ENCODE measurements at regions not wholly inside any gene's neighbourhood (a gene's known extent, or its start where the extent isn't known, plus 50 kb on each side); places are given as distances from the start of the nearest gene placed in this dataset.
"Not testable (repeated sequence)": the region's sequence is repeated elsewhere in the genome, so short reads cannot be mapped to it uniquely, and the experiment has no call there.

DNA sequence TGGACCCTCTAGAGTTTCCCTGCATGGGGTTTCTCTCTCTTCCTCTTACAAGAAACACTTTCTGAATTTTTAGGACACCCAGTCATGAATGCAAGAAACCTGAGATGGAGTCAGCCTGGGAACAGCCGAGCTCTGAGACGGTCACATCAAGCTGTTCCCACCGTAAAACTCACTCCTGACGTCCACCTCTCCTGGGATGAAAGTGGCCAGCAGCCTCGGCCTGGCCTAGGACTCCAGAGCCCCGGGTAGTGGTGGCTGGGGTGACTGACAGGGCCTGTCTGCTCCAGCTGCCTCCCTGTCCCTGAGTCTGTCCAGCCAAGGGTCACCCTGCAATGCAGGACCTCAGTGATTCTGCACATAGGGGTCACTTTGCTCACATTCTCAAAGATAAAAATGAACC is 217.8 kb downstream of the SHOX start:
- no peak for DNase-seq (ENCODE audit: low read depth)

DNA sequence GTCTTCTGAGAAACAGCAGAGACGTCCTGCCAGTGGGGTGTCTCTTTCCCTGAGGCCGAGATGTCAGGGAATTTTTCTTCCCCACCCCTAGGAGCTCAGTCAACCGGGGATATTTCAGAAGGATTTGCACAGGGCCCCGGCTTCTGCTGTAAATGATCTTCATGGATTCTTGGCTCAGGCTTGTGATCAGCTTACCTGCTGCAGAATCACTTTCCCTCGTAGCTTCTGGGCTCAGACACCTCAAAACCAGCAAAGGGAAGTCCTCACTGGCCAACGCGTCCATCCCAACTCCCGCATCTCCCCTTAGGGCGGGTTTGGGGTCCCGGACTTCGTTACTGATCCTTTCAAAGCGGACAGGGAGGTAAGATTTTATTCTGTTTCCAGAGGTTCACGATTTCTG is 212.7 kb downstream of the SHOX start:
- no peak for DNase-seq (ENCODE audit: low read depth)

DNA sequence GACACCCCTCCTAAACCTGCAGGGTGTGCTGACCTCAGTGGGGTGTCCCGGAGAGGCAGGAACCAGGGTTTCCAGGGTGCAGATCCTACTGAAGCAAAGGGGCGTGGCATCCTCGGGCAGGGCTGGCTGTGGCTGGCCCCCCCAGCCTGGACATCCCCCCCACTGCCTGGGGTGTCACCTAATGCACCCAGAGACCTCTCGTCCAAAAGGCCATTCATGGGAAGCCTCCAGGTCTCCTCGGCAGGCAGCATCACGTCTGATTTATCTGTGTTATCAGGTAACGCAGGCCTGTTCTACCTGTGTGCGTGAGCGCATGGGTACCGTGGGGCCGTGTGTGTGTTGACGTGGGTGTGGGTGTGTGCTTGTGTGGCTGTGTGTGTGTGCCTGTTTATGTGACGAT is 210.0 kb downstream of the SHOX start:
- no peak for DNase-seq (ENCODE audit: low read depth)

DNA sequence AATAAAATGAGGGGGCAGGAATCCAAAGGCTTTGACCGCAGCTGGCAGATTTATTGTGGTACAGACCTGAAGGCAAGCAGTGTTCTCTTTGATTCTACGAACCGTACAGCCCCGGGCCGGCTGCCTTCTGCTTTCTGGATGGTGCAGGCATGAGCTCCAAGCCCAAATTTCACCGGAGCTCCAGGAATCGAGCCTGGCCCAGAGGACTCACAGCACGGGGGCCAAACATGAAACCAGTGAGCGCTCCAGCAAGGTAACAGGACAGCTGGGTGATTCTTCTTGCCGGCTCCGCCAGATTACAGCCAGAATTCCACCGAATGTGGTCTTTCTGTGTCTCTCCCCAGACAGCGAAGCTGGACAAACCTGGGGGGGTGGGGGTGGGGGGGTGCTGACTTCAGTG is 208.1 kb downstream of the SHOX start:
- DNase-seq (ENCODE audit: low read depth), result not testable (repeated sequence)

DNA sequence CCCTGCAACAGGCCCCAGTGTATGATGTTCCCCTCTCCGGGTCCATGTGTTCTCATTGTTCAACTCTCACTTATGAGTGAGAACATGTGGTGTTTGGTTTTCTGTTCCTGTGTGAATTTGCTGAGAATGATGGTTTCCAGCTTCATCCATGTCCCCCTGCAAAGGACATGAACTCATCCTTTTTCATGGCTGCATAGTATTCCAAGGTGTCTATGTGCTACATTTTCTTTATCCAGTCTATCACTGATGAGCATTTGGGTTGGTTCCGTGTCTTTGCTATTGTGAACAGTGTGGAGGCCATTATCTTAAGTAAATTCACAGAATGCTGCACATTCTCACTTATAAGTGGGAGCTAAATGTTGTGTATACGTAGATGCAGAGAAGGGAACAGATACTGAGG is 205.3 kb downstream of the SHOX start:
- not testable (repeated sequence) for DNase-seq (ENCODE audit: low read depth)

DNA sequence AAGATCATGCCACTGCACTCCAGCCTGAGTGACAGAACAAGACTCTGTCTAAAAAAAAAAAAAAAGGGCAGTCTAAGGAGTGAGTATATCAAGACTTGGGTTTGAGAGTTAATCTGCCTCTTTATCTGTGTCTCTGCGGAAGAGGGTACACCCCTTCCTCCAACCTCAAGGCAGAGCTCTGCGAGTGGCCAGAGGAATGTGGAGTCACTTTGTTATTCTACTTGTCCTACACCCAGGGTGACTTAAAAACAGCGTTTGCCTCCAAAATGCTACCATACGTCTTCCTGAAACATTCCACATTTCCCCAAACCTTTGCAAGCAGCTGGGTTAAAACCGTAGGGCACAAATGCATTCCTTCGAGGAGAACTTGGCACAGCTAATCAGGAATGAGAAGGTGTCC is 199.9 kb downstream of the SHOX start:
- DNase-seq (ENCODE audit: low read depth), result no peak

DNA sequence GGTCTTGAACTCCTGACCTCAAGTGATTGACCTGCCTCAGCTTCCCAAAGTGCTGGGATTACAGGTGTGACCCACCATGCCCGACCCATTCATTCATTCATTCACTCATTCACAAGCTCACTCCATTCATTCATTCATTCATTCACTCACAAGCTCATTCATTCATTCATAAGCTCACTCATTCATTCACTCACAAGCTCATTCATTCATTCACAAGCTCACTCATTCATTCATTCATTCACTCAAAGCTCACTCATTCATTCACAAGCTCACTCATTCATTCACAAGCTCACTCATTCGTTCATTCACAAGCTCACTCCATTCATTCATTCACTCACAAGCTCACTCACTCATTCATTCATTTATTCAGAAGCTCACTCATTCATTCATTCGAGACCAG is 198.6 kb downstream of the SHOX start:
- DNase-seq (ENCODE audit: low read depth), result no peak

DNA sequence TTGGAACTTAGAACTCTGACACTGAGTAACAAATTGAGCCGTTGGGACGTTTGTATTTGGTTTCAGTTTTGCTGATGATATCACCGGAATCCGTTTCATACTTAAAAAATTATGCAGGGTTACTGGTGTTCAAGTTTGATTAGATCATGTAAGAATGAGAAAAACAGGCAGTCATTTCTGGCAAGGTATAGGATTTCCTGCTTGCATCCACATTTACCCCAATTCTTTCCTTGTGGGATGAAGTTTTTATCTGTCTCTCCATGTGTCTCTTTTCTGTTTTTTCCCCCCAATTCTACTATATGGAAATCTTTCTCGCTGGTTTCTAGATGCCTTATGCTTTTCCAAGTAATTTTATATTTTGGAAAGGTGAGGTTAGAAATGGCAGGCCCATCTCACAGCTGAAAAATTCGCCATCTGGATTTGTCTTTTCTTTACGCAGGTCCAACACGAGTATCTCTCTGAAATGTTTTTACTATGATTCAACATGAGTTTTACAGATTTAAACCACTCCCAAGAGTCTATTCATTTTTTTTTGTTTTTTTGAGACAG is 197.9 kb downstream of the SHOX start:
- DNase-seq (ENCODE audit: low read depth), result peak; percentile 62

DNA sequence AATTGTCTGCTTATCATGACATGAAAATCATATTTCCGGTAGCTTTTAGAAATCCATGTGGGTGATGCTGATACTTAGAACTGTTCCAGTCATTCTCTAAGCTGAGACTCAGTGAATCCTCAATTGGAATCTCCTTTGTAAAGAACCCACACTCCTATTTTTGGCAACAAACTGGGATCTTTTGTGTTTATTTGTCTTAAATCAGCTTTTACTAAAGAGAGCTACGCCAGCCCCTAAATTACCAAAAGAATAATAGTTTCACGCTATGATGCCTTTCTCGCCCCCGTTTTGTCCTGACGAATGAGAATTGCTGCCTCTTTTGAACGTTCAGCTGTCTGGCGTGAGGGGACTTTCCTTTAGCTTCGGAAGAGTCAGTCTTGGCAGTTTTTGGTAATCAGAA is 195.9 kb downstream of the SHOX start:
- no peak for DNase-seq (ENCODE audit: low read depth)

DNA sequence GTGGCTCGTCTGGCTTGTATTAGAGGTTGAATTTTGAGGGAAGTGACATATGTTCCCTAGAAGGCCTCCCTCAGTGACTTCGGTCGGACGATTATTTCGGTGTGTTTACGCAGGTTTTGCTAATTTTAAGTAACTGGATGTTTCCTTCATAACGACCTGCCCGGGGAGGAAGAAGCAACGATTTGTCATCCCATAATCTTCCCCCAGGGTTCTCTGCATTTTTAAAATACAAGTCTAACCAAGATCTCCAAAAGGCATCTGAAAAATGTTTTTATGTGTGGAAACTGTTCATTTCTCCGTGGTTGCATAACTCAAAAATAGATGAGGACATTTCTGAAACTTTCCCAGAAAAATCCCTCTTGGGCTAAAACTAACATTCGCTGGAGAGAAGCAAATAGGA is 195.4 kb downstream of the SHOX start:
- DNase-seq (ENCODE audit: low read depth), result peak; percentile 84

DNA sequence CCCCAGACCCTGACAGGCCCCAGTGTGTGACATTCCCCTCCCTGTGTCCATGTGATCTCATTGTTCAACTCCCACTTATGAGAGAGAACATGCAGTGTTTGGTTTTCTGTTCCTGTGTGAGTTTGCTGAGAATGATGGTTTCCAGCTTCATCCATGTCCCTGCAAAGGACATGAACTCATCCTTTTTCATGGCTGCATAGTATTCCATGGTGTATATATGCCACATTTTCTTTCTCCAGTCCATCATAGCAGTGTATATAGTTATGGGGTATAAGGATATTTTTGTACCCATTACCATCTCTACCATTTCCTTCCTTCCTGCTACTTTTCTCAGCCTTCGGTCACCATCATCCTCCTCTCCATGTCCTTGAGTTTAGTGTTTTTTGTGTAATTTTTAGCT is 192.5 kb downstream of the SHOX start:
- DNase-seq (ENCODE audit: low read depth), result not testable (repeated sequence)

DNA sequence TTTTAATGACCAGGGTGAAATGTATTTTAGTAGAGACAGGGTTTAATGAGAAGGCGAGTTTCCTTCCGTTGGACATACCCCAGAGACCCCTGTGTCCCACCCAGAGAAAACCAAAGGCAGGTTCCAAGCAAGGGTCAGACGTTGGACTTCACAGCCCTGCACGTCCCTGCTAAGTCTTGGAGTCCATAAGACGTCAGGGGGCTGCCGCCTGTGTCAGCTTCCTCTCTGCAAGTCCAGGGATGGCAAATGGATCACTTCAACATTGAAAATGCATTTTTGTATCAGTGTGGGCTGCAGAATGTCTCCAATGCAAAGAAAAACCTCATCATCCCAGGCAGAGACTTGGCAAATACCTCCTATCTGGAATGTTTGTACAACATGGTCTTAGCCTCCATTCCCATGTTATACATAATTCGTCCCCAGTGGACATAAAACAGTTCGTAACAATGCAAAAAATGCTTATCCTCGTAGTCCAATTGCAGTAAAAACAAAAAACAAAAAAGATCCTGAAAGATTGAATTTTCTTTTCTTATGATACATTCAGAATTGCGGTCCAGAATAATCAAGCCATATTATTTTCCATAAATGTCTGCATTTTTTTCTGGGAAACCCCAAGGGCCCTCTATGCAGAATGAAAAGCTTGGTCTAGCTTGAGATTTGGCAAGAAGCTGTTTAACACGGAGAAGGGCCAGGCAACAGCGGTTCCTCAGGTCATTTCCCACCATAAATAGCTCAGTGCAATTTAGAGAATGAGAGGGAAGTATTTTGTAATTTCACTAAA is 190.9 kb downstream of the SHOX start:
- peak; percentile 57 for DNase-seq (ENCODE audit: low read depth)

DNA sequence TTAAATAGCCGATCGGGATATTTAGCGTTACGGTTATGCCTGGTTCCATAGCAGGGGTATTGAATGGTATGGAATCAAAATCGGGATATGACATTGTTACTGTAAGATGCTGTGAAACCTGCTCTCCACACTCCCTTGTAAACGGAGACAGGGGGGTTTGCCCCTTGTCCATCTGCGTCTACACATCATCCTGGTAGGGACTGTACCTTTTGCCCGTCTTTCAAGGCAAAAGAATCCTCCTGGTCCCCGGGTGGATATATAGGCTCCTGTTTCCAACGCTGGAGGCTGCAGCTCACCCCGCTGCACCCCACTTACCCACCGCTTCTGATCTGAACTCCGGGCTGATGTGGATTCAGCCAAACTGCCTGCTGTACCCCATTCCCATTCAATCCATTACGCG is 189.1 kb downstream of the SHOX start:
- no peak for DNase-seq (ENCODE audit: low read depth)

DNA sequence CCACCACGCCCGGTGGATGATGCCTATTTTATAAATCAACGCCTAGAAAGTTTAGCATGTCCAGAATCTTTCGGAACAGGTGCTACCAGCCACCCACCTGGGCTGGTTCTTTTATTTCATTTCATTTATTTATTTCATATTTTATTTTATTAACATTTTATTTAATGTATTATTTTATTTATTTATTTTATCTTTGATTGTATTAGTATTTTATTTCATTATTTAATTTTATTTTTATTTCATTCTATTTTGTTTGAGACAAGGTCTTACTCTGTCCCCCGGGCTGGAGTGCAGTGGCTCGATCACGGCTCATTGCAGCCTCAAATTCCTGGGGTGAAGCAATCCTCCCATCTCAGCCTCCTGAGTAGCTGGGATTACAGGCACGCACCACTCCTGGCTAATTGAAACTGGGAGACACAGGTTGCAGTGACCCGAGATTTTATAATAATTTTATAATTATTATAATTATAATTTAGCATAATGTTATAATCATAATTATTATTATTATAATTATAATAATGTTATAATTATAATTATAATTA is 187.2 kb downstream of the SHOX start:
- DNase-seq (ENCODE audit: low read depth), result no peak

DNA sequence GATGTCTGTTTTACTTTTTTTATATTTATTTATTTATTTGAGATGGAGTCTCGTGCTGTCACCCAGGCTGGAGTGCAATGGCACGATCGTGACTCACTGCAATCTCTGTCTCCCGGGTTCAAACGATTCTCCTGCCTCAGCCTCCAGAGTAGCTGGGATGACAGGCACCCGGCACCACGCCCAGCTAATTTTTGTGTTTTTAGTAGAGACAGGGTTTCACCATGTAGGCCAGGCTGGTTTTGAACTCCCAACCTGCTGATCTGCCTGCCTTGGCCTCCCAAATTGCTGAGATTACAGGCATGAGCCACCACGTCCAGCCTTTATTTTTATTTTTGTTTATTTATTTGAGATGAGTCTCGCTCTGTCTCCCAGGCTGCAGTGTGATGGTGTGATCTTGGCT is 186.6 kb downstream of the SHOX start:
- not testable (repeated sequence) for DNase-seq (ENCODE audit: low read depth)

DNA sequence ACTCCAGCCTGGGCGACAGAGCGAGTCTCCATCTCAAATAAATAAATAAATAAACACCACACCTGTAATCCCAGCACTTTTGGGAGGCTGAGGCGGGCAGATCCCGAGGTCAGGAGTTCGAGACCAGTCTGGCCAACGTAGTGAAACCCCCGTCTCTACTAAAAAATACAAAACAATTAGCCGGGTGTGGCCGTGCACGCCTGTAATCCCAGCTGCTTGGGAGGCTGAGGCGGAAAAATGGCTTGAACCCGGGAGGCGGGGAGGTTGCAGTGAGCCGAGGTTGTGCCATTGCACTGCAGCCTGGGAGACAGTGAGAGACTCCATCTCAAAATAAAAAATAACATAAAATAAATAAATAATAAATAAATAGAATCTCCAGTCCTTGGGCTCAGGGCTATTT is 185.8 kb downstream of the SHOX start:
- DNase-seq (ENCODE audit: low read depth), result no peak

DNA sequence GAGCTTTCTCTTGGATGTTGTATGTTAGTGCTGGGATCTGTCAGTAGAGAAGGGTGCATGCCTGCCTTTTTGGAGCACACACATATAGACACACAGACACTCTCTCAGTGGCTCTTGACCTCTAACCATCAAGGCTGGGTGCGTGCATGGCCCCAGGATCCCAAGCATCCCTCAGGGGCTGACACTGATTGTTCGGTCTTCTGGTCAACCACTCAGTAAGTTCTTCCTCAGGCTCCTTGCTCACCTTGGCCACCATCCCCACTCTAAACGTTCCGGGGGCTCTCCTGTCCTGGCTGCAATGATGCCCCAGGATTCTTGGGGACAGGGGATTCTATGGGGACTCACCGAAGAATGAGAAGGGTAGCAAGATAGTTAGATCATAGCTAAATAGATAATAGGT is 179.6 kb downstream of the SHOX start:
- DNase-seq (ENCODE audit: low read depth), result no peak

DNA sequence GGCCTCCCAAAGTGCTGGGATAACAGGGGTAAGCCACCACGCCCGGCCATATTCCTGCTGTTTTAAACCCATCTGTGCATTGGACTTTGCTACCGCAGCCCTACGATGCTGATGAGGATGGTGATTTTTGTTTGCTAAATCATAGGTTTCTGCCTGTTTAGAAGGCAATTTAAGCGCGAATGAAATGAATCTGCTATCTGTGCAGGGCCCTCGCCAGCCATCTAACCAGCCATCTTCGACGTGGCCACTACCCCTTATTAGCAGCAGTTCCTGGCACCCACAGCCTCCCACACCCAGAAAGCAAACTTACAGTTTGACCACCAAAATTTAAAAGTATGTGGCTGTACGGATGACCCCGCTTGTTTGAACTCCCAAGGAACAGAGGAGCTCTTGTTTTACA is 178.5 kb downstream of the SHOX start:
- no peak for DNase-seq (ENCODE audit: low read depth)

DNA sequence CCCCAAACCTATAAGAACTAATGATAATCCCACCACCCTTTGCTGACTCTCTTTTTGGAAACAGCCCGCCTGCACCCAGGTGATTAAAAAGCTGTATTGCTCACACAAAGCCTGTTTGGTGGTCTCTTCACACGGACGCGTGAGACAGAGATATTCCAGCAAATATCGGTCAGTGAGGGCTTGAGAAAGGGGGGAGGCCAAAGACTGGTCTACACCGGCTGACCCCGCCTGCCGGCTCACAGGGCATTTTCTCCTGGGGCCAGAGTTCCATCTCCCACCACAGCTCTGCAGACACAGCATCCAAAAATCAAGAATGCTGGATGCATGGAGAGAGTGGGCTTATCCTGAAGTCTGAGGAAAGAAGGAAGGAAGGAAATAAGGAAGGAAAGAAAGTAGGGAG is 176.0 kb downstream of the SHOX start:
- no peak for DNase-seq (ENCODE audit: low read depth)

DNA sequence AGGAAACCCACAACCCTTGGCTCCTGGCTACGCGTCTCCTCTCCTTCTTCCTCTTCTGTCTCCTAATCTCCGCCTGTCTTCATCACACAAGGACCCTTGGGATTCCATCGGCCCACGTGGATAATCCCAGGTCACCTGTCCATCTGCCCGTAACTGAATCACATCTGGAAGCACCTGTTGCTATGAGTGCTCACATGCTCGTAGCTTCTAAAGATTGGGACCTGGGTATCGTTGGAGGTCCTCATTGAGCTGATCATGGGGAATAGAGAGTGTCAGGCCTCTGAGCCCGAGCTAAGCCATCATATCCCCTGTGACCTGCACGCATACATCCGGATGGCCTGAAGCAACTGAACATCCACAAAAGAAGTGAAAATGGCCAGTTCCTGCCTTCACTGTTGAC is 175.4 kb downstream of the SHOX start:
- no peak for DNase-seq (ENCODE audit: low read depth)

DNA sequence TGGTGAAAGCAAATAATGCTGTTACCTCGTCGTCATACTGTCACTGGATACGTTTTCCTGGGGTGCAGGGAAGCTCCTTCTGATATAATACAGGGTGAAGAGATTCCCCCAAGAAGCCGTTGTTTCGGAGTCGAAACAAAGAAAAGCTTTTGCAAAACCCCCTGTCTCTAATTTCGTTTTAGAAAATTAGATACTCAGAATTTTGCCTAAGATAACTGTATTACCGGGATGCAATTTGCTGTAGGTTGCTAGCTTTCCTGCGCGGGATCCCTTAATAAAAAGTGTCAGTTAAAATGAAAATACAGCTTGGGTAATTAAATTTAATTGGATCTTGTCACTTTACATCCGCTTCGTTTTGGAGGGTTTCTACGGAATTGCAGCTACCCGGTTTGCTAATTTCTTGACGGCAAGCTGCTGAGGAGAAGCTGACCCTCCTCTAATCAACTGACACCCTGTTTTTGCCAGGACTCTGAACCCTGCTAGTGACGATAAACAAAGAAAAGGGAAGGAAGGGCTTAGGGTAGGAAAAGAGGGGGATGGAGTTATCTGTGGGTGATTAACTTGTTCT is 174.6 kb downstream of the SHOX start:
- DNase-seq (ENCODE audit: low read depth), result no peak

DNA sequence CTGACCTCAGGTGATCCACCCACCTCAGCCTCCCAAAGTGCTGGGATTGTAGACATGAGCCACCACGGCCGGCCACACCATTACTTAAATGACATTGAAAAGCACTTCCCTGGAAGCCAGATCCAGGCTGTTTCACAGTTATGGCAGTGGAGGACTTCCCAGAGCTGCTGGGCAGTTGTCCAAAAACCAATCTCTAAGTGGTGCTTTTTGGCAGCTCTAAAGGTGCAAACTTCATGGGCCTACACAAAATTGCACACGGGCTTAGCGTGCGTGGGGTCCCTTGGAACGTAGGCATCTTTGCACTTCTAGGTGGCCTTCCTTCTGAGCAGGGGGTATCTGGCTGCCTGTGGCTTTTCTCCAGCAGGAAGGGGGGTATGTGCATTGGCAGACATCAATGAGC is 172.3 kb downstream of the SHOX start:
- DNase-seq (ENCODE audit: low read depth), result peak; percentile 9

DNA sequence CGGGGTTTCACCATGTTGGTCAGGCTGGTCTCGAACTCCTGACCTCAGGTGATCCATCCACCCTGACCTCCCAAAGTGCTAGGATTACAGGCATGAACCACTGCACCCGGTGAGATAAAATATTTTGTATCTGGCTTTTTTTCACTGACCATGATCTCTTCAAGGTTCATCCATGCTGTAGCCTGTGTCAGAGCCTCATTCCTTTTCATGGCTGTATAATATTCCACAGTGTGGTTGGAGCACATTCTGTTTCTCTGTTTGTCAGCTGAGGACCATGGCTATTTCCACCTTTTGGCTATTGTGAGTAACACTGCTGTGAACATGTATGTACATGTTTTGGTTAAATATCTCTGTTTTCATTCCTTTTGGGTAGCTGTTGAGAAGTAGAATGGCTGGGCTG is 169.2 kb downstream of the SHOX start:
- no peak for DNase-seq (ENCODE audit: low read depth)

DNA sequence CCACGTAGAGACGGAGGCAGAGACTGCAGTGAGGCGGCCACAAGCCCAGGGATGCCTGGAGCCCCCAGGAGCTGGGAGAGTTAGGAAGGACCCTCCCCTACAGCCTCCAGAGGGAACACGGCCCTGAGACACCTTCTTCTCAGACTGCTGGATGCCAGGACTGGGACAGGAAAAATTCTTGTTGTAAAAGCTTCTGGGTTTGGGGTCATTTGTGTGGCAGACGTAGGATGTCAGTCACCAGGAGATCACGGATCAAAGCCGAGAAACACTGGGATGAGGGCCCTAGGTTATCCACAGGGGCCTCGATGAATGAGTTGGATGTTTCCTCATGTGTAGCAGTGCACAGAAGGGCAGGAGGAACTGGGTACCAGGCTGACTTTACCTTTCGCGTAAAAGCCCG is 163.7 kb downstream of the SHOX start:
- no peak for DNase-seq (ENCODE audit: low read depth)

Data from stromal cell of bone marrow (primary cell).